ENCODE measurements at regions not wholly inside any gene's neighbourhood (a gene's known extent, or its start where the extent isn't known, plus 50 kb on each side); places are given as distances from the start of the nearest gene placed in this dataset.

GRCh38 chr14:101501341-101501740, 60.0 kb upstream of the DIO3 start:
- no peak for DNase-seq

- no peak for DNase-seq
Measured at GRCh38 chr14:101501858-101502615, 59.3 kb upstream of the DIO3 start.

DNA sequence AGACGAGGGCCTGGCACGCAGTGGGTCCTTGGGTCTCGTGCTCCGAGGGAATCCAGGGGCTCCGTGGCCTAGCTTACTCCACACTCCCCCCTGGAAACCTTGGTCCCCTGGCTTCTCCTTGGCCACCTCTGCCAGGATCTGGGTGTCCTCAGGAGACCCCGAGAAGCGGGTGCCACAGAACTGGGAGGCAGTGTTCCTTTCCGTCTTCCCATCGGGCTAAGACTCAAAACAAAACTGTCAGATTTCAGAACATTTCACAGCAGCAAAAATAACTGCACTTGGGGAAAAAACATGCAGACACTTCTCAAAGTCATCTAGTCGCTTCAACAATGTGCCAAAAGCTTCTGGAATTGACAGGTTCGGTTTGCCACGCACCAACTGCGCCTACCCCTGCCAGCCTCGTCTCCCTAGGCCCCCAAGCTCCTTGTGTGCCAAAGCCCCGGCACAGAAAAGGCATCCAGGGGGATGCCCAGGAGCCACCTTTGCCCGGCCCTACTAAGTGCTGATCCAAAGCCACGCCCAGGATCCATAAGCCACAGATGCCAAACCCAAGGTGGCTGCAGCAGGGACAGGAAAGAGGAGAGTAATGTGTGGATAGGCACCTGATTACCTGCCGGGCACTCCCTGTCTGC, 58.4 kb upstream of the DIO3 start:
- no peak for DNase-seq

DNA sequence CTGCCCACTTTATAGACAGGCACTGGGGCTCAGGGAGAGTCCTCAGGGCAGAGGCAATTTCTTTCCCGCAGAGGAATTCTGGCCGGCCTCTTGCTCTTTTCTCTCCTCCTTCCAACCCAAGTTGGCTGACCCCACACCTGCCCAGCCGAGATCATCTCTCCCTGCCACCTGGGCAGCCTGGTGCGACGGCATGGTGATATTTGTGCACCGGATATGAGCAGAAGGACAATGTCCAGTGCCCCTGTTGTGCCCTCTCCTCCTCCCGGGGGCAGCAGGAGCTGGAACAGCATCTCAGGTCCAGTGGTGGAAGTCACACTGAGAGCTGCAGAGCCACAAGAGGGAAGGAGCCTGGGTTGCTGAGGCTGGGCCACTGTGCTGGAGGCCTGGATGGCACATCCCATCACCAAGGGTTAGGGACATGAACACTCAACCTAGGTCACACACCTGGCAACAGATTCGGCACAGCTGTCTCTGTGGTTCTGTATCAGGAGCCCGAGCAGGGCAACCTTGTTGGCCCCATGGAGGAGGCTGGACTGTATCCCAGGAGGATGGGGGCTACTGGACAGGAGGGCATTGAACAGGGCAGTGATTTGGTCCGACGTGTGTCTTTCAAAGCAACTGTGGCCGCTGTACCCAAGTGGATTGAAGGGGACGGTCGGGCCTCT, 57.7 kb upstream of the DIO3 start:
- DNase-seq, result no peak

DNA sequence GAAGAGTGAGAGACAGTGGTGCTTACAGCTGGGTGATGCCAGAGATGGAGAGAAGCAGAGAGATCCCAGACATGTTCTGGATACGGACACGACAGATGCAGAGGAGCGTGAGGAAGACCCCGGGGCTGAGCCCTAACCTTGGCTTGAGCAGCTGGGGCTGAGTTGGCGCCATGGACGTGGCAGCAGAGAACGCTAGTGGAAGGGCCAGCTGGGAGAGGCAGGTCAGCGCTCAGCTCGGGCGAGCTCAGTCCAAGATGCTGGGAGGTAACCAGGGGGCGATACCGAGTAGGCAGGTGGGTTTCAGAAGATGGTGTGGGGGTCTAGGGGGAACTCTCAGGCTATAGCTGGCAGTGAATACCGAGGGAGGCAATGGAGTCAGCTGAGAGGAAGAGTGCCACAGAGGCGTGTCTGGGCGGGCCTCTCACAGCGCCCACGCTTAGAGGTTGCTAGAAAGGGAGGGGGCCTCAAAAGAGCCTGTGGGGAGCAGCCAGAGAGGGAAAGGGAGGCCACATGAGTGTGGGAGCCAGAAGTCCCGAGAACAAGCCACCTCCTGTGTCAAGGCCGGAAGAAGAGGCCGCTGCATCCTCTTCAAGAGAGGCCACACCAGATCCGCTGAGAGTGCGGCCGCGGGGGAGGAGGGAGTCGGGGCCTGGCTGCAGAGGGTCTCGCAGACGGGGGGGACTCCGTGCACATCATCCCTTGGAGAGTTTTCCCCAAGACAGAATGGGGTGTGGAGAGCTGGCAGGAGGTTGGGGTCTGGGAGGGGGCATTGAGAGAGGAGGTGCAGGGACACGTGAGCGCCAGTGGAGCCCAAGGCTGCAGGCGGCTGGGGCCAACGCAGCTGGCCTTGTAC, 57.0 kb upstream of the DIO3 start:
- DNase-seq, result no peak

DNA sequence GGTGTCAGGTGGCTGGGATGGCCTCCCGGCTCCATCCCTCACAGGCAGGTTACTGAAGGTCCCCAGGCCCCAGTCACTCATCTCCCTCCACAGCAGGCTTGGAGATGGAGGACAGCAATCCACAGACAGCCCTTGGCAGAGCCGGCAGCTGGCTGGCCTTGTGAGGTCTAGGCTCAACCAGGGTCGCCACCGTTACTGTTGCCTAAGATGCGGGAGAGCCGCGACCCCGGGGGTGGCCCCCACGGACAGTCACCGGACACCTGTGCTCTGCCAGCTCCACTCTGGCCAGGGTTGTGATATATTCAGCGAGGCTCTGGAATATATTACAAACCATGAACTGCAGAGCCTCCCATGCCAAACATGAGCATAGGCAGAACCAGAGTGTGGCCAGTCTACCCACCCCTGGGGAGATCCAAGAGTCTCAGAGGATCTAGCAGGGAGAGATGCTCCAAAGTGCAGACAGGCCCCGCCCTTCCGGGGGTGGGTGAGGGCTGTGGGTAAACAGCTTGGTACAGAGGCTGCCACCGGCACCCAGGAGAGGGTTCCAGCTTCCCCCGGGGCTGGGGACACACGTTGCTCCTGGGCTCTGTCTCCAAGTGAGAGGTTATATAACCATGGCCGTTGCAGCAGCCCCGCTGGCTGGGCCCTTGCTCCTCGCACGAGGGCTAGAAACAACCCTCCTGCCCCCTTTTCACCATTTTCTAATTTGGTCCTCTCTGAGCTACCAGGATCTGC, 55.9 kb upstream of the DIO3 start:
- no peak for DNase-seq

GRCh38 chr14:101506211-101506925, 54.9 kb upstream of the DIO3 start:
- DNase-seq, result no peak

- no peak for DNase-seq
Measured at GRCh38 chr14:101506926-101507835, 54.1 kb upstream of the DIO3 start.

DNA sequence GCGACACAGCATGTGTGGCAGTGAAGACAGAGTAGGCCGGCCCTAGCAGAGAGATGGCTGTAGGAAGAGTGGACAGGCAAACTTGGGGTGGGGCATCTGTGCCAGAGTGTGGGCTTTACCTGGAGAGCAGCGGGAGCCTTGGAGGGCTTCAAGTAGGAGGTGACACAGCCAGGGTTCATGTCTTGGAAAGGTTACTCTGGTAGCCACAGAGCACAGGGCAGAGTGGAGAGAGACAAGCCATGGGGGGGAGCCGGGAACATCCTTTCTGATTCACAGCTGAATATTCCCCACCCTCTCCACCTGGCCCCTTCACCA, 53.5 kb upstream of the DIO3 start:
- DNase-seq, result no peak

DNA sequence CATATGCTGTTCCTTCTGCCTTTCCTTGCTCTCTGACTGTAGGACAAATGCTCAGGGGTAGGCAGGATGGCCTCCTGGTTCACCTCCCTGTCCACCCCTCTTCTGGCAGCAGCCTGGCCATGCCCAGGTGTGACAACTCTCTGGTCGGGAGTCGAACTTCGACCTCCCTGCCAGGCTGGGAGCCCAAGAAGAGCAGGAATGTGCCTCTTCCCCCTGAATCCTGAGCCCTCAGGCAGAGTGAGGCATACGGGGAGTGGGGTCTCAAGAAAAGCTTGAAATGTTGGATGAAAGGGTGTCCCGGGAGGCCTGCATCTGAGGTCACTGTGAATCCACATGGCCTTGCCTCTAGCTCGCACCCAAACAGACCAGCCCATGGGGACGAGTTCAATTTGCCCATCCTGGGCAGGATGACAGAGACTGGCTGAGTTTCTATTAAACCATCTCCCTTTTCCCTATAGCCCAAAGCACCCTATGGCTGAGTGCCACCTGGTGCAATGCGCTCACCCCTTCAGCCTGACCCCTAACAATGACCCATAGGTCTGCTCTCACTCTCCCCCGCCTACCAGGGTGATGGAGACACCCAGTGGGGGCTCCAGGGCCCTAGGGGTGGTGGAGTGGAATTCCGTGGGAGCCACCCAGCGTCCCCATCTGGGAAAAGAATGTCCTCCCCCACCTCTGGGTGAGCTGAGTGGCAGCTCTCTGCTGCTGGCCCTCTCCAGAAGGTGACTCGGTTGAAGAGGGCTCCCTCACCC, 52.9 kb upstream of the DIO3 start:
- DNase-seq, result no peak

DNA sequence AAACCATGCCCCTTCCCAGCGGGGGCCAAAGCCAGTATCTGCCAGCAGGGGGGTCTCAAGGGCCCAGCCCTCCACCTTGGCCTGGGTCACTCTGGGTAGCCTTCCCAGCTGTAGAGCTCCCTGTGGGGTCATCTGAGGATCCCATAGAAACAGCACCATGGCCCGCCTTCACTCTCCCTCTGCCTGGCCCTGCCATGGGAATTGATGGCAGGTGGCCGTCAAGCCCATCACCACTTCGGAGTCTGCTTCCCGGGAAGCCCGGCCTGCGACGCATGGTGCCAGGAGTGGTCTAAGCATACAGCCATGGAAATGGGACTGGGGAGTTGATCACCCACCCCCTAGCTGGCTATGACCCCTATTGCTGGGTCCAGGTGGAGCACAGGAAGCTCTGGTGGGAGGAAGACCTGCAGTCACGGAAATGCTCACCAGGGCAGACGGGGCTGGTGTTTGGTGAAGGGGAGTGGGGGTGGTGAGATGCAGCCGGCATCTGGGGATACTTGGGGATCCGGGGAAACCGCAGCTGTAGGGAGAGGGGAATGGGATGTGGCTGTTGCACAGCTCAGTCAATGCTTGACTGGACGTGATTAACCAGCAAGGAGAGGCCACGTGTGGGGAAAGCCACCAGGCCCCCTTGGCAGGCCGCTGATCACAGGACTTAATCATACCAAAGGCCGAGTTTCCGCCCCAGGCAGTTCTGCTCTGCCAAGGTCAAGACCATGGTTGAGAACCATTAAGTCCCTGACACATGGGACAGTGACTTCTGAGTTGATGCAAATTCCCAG, 52.2 kb upstream of the DIO3 start:
- no peak for DNase-seq

GRCh38 chr14:101509730-101510371, 51.4 kb upstream of the DIO3 start:
- DNase-seq, result no peak

- no peak for DNase-seq
Measured at GRCh38 chr14:101511199-101511598, 50.1 kb upstream of the DIO3 start.

Data from NCI-H2029 (cell line).